Midbrain (tissue), 1 donor: ENCODE measurements at regions not wholly inside any gene's neighbourhood (a gene's known extent, or its start where the extent isn't known, plus 50 kb on each side); places are given as distances from the start of the nearest gene placed in this dataset.
"Not testable (repeated sequence)": the region's sequence is repeated elsewhere in the genome, so short reads cannot be mapped to it uniquely, and the experiment has no call there.

Experiments used
- DNase-seq: peaks from one replicate; lab custom pipeline; 2025; lab: John Stamatoyannopoulos, UW

GRCh38 chr2:215796140-215796855 is 217.1 kb downstream of the MREG start:
- DNase-seq, result no peak

DNA sequence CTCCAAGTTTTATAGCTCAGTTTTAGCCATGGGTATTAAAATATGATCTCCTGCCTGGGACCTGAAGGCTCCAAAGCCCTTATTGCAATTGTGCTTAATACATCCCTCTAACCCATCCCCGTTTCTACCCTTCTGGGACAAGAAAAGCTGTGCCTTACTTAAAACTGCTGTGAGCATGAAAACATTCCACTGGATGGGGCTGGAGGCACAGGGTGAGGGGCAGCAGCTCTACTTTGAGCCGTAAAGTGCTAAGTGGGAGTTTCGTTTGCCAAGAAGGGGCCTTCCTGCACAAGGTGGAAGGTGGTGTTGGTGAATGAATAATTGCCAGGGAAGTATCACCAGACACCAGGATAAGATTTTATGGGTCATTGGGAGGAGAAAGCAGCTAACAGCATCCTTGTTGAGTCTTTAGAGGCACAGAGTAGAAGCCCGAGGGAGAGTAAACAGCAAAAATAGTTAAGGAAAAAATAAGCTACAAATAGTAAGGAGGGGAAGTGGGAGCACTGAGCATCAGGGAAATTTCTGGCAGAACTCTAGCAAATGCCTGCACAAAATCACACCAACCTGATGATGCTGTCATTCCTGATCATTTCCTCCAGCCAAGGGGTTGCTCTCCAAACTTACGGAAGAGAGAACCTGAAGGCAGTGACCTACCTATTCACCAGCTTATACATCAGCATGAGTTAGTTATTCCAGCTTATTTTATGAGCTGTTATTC is 218.4 kb downstream of the MREG start:
- DNase-seq, result no peak

DNA sequence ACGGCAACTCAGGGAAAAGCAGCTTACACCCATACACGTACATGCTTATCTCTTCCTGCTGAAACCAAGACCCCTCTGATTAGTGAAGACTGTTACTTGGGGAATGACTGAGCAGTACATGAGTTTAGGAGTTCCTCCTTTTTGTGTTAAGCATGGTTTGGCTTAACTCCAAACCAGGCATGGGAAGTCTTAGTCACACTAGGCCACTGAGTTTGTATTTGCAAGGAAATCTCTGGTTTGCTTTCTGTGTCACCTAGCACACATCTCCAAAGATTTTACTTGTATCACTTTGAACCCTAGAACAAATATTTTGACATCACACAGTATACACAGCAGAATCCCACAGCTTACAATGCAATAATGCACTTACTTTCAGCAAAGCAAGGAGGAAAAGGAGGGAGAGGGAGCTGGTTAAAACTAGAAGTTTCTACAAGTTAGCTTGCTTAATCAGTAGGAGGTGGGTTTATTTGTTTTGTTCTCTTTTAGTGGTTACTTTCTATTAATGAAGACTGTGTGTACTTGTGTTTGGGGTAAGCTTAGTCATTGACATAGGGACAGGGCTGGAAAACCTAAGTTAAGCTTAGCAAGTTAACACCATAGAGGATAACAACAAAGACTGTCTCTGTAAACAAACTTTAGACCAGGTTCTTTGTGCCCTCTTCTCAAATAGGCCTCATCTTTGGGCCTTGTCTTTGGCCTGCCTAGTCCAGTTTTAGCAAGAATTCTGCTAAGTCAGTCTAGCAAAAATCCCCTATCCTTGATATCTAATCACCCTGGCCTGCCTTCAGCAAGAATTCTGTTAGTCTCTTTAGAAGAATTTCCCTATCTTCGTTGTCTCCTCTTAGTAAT is 219.4 kb downstream of the MREG start:
- peak; percentile 26 for DNase-seq

DNA sequence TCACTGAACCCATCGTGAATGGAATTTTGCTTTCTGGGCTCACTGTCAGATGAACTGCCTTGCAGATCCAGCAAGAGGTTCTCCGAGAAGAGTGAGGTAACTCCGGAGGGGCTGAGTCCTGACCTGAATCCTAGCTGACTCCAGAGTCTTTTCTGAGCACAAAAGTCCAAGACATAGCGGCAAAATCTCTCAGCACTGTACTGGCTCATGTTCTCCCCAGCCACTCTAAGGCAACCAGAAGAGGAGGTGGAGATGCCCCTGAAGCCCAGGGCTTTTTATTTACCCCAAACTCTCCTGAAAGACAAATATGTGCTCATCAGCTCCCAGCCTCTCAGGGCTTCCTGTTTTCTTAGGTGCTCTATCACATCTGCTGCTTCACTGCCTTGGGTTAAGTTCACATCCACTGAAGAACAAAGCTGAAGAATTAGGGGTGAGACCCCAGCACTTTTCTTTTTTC is 221.8 kb downstream of the MREG start:
- no peak for DNase-seq

DNA sequence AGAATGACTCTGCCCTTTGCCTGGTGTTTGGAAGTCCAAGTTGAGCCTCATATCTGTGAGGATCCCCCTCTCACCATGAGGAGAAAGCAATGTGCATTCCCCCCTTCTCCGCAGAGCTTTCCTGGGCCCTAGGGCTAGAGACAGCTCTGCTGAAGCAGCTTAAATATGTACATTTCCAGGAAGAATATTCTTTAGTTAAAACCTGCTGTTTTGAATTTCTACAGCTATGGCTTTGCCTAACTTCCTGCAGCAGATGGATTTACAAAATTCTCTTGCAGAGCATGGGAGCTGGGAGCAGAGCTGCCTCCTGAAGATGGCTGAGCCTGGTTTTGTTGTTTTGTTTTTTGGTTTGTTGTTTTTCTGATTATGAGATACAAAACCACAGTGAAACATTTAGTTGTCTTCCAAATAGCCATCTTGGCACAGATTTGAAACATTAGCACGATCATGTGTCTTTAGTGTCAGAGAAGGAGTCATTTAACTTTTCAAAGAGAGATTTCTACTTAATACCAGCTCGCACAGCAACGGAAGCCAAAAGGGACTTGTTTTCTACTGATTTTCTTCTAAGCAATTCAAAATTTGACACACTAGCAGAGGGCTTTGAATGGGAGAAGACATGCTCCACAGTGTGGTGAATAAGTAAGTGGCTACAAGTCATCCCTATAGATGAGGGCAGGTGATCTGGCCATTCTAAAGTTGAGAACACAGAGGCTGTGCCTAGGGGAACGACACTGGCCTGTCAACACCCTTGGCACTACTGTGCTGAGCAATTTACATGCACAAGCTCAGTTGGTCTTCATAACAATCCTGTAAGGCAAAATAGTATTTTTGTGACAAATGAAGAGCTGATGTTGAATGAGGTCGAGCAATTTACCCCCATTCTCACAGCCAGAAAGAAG is 222.6 kb downstream of the MREG start:
- DNase-seq, result no peak

DNA sequence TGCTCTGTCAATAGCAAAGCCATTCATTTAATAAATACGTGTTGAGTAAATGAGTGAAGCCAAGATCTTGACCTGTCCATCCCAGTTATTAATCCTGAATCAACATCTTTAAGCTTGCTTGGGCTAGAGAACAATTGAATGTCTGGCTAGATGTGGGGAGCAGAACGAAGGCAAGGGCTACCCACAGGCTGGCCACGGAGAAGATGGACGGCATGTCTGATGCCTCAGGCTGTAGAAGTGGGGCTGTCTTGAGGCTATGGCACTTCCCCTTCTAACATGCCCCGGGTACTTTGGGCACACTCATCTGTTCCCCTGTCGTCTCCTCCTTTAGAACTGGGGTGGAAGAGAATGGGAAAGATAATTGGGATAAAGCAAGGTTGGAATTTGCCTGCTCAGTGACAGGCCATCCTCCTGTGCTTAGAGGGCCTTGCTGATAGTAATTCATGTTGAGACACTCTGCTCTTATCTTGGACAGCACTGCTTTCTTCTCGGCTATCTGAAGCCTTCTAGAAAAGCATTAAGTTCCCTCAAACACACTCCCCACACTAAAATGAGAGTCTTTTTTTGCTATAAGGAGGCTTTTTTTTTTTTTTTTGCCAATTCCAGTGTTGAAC is 225.7 kb downstream of the MREG start:
- DNase-seq, result no peak

GRCh38 chr2:215787025-215787424 is 226.3 kb downstream of the MREG start:
- DNase-seq, result no peak

- DNase-seq, result no peak
These were observed 229.0 kb downstream of the MREG start for GRCh38 chr2:215784371-215784783.

- DNase-seq, result not testable (repeated sequence)
These were observed 229.7 kb downstream of the MREG start for GRCh38 chr2:215783640-215784039.

DNA sequence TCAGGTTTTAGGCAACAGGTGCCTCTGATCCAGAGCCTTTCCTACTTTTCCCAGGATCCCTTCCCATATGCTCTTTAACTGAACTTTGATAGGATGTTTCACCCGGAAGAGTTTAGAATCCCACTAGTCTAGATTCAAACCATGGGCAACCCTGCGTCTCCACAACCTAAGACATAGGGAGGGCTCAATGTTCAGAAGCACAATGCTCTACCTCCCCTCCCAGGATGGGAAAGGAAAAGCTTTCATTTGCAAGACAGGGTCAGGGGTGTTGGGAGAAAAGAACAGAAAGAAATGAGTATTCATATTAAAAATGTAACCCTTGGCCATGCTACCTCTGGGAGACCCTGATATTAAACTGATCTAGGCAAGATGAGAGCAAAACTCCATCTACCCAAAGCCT is 230.4 kb downstream of the MREG start:
- no peak for DNase-seq

DNA sequence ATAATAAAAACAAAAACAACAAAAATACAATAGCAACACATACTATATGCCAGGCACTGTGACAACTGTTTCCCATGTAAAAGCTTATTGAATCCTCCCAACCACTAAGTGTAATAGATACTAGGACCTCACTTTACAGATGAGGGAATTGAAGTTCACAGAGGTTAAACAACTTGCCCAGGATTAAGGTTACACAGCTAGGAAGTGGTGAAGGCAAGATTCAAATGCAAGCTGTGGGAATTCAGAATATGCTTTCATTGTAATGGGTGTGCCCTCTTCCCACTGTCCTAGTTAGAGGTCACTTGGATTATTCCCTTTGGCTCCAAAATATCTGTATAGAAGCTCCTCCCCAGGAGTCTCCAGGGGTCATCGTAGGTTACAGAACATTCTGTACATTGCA is 231.1 kb downstream of the MREG start:
- DNase-seq, result no peak

DNA sequence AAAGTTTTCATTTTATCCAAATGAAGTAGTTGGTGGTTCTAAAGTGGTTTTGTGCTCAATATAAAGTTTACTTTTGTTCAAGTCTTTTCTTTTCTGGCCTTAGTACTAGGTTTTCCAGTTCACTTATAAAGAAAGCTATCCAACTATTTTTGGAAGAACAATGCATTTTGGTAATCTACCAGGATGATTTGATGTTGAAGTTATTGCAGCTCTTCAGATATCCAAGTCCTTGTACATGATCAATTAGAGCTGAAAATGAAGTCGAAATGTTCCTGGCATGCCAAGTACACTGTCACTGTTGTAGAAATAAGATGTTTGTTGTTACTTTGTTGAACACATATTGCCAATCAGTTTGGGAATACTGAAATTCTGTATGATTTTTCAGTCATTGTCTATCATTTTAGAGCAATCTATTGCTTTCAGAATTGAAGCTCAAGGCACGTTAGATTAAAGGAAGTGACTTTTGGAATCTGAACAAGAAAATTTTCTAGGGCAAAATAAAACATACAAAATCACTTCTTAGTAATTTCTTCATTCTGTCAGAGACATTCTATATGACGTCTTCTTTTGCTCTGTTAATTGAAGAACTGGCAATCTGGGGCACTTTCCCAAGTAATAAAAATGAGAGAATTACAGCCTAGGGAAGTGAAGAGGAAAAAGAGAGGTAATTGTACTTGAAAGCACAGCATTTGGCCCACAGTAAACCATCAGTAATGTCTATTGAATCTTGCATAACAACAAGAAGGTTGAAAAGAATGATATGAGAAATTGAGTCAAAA is 232.3 kb downstream of the MREG start:
- no peak for DNase-seq

- DNase-seq, result no peak
These were observed 233.0 kb downstream of the MREG start for GRCh38 chr2:215780313-215780712.

DNA sequence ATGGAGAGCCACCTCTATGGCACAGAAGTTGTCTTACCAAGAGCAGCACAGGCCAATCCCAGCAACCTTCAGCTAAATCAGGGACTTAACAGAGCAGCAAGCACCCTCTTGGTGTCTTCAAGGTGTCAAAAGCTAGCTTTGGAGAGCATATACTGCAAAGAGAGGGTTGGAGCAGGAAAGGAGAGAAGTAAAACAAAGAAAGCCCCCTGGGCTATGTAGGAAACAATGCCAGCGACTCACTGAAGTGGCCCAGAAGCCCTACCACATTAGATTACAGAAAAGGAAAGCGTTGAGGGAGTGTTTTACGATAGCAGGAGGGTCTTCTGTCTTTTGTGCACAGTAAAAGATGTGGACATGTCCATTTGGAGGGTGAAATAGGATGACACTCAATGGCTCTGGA is 233.4 kb downstream of the MREG start:
- no peak for DNase-seq

GRCh38 chr2:215777465-215778044 is 235.8 kb downstream of the MREG start:
- no peak for DNase-seq

DNA sequence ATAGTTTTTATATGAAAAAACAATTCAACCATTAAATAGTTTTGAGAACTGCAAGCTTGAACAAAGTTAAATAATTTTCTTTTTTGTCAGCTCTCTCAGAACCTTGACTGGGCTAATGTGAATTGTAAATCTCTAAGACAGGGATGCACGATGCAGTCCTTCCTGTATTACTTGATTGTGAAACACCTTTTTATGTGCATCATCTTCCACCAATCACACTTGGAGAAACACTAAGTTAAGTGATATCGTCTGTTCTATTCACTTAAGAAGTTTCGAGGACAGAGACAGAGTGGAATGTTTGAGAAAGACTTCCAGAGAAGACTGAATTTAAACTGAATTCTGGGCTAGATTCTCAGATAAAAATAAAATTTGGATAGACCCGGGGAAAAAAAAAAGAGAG is 238.2 kb downstream of the MREG start:
- no peak for DNase-seq

DNA sequence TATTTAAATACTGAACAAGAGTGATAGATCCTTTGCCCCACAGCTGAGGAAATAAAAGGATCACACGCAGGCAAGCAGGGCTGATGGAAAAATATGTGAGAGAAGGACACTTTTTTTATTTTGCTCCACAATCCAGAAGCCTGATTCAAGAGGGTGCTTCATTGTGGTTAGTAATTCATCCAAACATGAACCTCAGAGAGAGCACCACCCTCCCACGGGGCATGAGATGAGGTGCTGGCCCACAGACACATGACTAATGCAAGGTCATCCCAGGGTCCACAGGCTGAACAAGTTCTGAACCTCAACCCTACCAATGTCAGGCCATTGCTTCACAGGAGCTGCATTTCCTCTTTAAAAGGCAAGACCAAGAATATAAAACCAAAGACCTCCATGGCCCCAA is 239.6 kb downstream of the MREG start:
- no peak for DNase-seq

GRCh38 chr2:215772634-215773563 is 240.5 kb downstream of the MREG start:
- DNase-seq, result no peak

DNA sequence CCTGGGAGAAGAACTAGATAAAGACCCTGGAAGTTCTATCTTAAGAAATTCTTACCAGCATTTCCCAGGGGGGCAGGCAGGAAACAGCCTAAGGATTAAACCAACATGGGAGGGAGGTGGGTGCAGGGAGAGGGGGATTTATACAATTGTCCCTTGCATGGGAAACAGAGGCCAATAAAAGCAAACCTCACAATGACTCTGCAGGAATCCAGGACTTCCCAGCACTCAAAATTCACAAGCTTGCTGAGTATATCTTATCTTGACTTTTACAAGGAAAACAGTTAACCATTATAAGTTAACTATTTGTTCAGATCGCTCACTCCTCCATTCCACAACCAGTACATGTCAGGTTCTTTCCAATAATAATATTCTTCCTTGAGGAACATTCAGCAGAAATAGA is 241.3 kb downstream of the MREG start:
- no peak for DNase-seq
